T-helper 2 cell treated with Interferon-gamma antibody and Interleukin-4, amounts not matched to agents 100 ng/mL and 5 ng/mL, for 36 hours (primary cell): ENCODE measurements at regions not wholly inside any gene's neighbourhood (a gene's known extent, or its start where the extent isn't known, plus 50 kb on each side); places are given as distances from the start of the nearest gene placed in this dataset.

Experiments
- intact Hi-C: fragments of 100-400 bp; cut with micrococcal nuclease; formaldehyde crosslinking; loops from one replicate; pipeline ENCODE4 v1.15.1; 2023

GRCh38 chr20:60877071-60877857 lies 374.8 kb upstream of the CDH4 start:
- intact Hi-C loops = no loop called here

GRCh38 chr20:60882836-60883235 lies 369.2 kb upstream of the CDH4 start:
- intact Hi-C loops = no loop called here

- intact Hi-C loops = no loop called here
Measured at GRCh38 chr20:60883496-60883895, 368.6 kb upstream of the CDH4 start.

- intact Hi-C loops = no loop called here
Measured at GRCh38 chr20:60884277-60884676, 367.8 kb upstream of the CDH4 start.

- intact Hi-C loops = no loop called here
Measured at GRCh38 chr20:60888771-60889170, 363.3 kb upstream of the CDH4 start.

GRCh38 chr20:60892095-60892813 lies 359.8 kb upstream of the CDH4 start:
- intact Hi-C loops = no loop called here

- intact Hi-C loops = no loop called here
Measured at GRCh38 chr20:60894091-60894490, 358.0 kb upstream of the CDH4 start.

- intact Hi-C loops = no loop called here
Measured at GRCh38 chr20:60895363-60896079, 356.5 kb upstream of the CDH4 start.

- intact Hi-C loops = no loop called here
Measured at GRCh38 chr20:60897976-60898375, 354.1 kb upstream of the CDH4 start.

GRCh38 chr20:60899320-60899719 lies 352.7 kb upstream of the CDH4 start:
- intact Hi-C loops = no loop called here

- intact Hi-C loops = no loop called here
Measured at GRCh38 chr20:60900618-60901017, 351.4 kb upstream of the CDH4 start.

GRCh38 chr20:60901831-60902230 lies 350.2 kb upstream of the CDH4 start:
- intact Hi-C loops = no loop called here

GRCh38 chr20:60903325-60903971 lies 348.6 kb upstream of the CDH4 start:
- intact Hi-C loops = no loop called here

GRCh38 chr20:60904730-60905129 lies 347.3 kb upstream of the CDH4 start:
- intact Hi-C loops = no loop called here

- intact Hi-C loops = no loop called here
Measured at GRCh38 chr20:60905919-60906318, 346.1 kb upstream of the CDH4 start.

GRCh38 chr20:60906555-60906954 lies 345.5 kb upstream of the CDH4 start:
- intact Hi-C loops = no loop called here

- intact Hi-C loops = no loop called here
Measured at GRCh38 chr20:60913298-60913697, 338.8 kb upstream of the CDH4 start.

- intact Hi-C loops = no loop called here
Measured at GRCh38 chr20:60921022-60921622, 330.9 kb upstream of the CDH4 start.

GRCh38 chr20:60926831-60927230 lies 325.2 kb upstream of the CDH4 start:
- intact Hi-C loops = no loop called here

GRCh38 chr20:60928341-60928740 lies 323.7 kb upstream of the CDH4 start:
- intact Hi-C loops = no loop called here
